ENCODE measurements at regions not wholly inside any gene's neighbourhood (a gene's known extent, or its start where the extent isn't known, plus 50 kb on each side); places are given as distances from the start of the nearest gene placed in this dataset.

GRCh38 chr6:1481286-1481685 is 91.9 kb downstream of the FOXF2 start:
- DNase-seq (ENCODE audit: low read depth): peak; percentile 90
- H3K4me3 ChIP-seq (ENCODE audit: low read depth, low read length): no peak overlapping the region

GRCh38 chr6:1482381-1483166 is 93.2 kb downstream of the FOXF2 start:
- H3K4me3 ChIP-seq (ENCODE audit: low read depth, low read length): no peak overlapping the region
- TF ChIP-seq CTCF (IDR thresholded peaks at IDR 0.05; ENCODE audit: insufficient read depth, low read length): no peak
- DNase-seq (ENCODE audit: low read depth): no peak

More at GRCh38 chr6:1481286-1481685, 91.9 kb downstream of the FOXF2 start:
- TF ChIP-seq CTCF (IDR thresholded peaks at IDR 0.05; ENCODE audit: insufficient read depth, low read length): no peak

- no peak overlapping the region for H3K4me3 ChIP-seq (ENCODE audit: low read depth, low read length)
- no peak for TF ChIP-seq CTCF (IDR thresholded peaks at IDR 0.05; ENCODE audit: insufficient read depth, low read length)
Measured at GRCh38 chr6:1485678-1486077, 96.3 kb downstream of the FOXF2 start.

GRCh38 chr6:1486387-1486786 is 97.0 kb downstream of the FOXF2 start:
- no peak for TF ChIP-seq CTCF (IDR thresholded peaks at IDR 0.05; ENCODE audit: insufficient read depth, low read length)
- no peak overlapping the region for H3K4me3 ChIP-seq (ENCODE audit: low read depth, low read length)
- no peak for DNase-seq (ENCODE audit: low read depth)

More at GRCh38 chr6:1485678-1486077, 96.3 kb downstream of the FOXF2 start:
- peak; percentile 94 for DNase-seq (ENCODE audit: low read depth)

GRCh38 chr6:1487239-1487638 is 97.9 kb downstream of the FOXF2 start:
- no peak overlapping the region for H3K4me3 ChIP-seq (ENCODE audit: low read depth, low read length)
- TF ChIP-seq CTCF (IDR thresholded peaks at IDR 0.05; ENCODE audit: insufficient read depth, low read length): no peak
- no peak for DNase-seq (ENCODE audit: low read depth)

- H3K4me3 ChIP-seq (ENCODE audit: low read depth, low read length): no peak overlapping the region
- no peak for TF ChIP-seq CTCF (IDR thresholded peaks at IDR 0.05; ENCODE audit: insufficient read depth, low read length)
- no peak for DNase-seq (ENCODE audit: low read depth)
Measured at GRCh38 chr6:1491025-1491424, 101.6 kb downstream of the FOXF2 start.
